Dedifferentiated amniotic fluid mesenchymal stem cell (primary cell): ENCODE measurements at regions not wholly inside any gene's neighbourhood (a gene's known extent, or its start where the extent isn't known, plus 50 kb on each side); places are given as distances from the start of the nearest gene placed in this dataset.
A peak's percentile ranks its signal among the peaks of the same experiment; 100 is the strongest.

Experiments
- DNase-seq: peaks from one replicate; pipeline ENCODE4 v3.0.0-alpha.2; 2016; ENCODE audit errors: extremely low spot score

DNA sequence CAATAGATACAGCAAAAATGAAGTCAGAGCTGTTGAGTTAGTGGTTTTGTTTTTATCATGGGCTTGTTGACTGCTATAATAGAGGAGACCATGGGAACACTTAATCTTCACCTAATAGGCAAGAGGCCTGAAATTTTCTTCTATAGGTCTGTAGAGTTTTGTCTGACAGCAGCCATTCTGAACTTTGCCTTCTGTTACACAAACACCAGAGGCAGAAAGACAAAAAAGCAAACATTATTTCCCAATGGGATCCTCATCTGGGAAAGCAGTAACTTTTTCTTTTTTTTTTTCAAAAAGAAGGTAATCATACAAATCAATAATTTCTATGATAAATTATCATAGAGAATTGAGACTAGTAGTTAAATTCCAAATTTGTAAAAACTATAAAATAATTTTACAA, 494.1 kb downstream of the TOX3 start:
- no peak for DNase-seq

DNA sequence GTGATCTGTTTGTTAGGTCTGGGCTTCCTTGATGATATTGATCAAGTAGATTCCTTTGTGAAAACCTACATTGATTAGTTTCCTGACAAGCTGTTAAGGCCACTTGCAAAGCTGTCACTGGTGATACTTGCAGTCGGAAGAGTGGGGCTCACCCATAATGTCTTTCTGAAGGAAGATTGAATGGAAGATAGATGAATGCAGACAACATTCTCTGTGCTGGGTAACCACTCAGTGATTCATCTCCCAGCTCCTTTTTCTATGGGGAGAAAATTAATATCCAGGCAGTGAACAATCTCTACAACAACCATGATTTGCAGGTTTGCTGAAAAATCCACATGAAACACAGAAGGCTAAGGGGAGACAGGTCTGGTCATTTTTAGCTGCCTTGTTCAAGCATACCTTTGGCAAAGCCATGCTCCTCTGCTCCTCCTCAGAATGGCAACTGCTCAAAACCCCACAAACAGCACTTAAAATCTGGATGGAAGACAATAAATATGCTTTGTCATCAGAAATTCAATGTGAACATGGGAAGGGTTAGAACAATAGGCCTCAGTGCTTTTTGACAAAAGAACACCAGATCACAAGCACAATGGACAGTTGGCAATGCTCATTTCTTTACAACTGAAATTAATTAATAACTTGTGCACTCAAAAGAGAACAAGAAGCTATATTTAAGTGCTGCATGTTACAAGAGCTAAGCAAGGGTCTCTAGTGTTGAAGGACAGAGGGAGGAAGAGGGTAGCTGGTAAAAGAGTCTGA, 495.4 kb downstream of the TOX3 start:
- no peak for DNase-seq

GRCh38 chr16:52050418-52050817, 496.5 kb downstream of the TOX3 start:
- DNase-seq = no peak

DNA sequence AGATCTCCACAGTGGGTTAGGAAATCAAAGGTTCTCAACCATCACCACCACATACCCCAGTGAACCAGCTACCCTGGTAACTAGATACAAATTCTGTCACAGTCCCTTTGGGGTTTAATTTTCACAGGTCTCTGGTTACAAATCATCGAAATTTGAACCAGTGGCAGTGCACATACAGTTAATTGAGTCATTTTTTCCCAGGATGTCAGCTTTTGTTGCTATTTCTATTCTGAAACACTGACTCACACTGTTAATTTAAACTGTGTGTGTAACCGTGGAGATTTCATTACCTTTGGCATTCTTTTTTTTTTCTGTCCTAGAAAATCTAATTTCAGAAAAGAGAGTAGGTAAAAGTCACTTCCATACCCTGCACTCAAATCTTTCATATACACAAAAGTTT, 511.5 kb downstream of the TOX3 start:
- no peak for DNase-seq

- no peak for DNase-seq
These were observed 512.1 kb downstream of the TOX3 start for GRCh38 chr16:52034830-52035229.

- no peak for DNase-seq
These were observed 513.0 kb downstream of the TOX3 start for GRCh38 chr16:52033992-52034391.

DNA sequence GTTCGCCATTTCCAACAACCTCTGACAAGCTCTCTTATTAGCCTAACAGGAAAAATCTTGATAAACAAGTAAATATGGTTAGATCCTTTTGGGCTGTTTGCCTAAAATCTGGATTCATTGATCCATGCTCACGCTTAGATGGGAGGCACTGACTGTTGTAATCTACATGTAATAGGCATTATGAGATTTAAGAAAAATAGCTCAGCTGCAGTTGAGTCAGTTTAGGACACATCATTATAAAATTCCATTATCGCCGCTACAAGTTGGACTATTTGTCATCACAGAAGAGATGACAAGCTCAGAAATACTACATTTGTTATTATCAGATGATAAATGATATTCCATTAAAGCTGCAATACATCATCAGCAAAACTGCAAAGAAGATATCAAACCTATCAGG, 524.0 kb downstream of the TOX3 start:
- DNase-seq = no peak

- DNase-seq = no peak
These were observed 524.8 kb downstream of the TOX3 start for GRCh38 chr16:52022177-52022576.

DNA sequence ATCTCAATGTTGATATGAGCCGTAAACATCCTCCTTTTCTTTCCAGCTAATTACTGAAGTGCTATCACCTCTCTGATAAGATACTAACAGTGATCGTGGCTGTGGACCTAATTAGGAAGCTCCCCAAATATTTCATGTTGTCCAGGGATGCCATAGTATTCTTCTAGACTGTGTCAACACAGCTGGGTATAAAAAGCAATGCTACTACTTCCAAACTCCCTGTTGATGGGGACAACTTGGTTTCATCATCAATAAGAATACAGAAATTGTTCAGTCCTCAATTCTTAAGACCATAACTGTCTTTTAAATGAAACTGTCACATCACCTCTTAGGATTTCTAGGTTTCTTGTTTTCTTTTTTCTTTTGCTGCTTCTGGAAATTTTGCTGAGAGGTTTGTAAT, 530.6 kb downstream of the TOX3 start:
- DNase-seq = no peak

- no peak for DNase-seq
These were observed 541.4 kb downstream of the TOX3 start for GRCh38 chr16:52005551-52005950.

- no peak for DNase-seq
These were observed 542.6 kb downstream of the TOX3 start for GRCh38 chr16:52004343-52004742.

- DNase-seq = no peak
These were observed 544.9 kb downstream of the TOX3 start for GRCh38 chr16:52002026-52002425.

DNA sequence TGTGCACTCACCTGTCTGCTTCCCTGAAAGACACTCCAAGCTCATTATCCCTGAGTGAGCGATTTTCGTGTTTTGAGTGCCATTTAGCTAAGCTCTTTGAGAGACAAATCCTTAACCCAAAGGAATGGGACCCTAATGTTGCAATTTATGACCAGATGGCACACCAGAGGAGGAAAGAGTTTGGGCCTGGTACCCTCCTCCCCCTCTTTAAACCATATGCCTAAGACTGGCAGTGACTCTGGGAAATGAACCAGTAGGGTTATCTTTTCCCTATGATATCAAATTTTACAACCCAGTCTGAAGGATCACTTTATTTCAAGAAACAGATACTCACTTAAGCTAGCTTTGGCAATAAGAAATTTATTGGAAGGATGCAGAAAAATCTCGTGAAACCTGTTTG, 550.4 kb downstream of the TOX3 start:
- DNase-seq = no peak

DNA sequence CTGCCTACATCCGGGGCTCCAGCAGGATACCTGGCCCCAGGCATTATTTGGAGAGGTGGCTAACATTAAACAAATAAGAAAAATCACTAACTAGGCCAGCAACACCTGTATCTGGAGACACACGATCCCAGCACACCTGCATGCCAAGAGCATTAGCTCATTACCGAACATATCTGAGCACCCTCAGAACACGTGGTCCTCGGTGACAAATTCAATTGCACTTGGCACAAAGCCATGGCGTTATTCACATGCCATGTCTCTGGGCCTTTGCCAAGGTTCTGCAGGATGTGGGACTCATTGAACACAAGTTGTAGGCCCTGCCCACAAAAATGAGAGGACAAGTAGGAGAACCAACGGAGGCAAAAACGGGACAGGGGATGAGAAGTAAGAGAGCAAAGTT, 552.3 kb downstream of the TOX3 start:
- DNase-seq = no peak

- DNase-seq = no peak
These were observed 557.2 kb downstream of the TOX3 start for GRCh38 chr16:51989637-51990230.

- no peak for DNase-seq
These were observed 558.0 kb downstream of the TOX3 start for GRCh38 chr16:51988977-51989376.

DNA sequence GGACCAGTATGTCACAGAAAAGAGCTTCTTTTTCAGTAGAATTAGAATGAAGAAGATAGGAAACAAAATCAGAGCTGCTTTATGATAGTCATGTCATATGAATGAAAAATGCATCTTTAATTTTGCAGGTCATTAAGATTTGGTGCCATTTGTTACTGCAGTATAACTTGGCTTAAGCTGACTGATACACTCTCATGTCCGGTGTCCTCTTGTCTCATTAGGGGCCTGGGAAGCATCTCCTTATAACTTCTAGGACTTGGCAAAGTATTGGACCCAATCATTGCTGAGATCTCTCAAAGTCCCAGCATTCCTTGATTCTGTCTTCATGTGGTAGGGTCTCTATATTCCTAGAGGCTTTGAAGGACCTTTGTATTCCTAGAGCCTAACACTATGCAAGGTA, 559.4 kb downstream of the TOX3 start:
- no peak for DNase-seq

DNA sequence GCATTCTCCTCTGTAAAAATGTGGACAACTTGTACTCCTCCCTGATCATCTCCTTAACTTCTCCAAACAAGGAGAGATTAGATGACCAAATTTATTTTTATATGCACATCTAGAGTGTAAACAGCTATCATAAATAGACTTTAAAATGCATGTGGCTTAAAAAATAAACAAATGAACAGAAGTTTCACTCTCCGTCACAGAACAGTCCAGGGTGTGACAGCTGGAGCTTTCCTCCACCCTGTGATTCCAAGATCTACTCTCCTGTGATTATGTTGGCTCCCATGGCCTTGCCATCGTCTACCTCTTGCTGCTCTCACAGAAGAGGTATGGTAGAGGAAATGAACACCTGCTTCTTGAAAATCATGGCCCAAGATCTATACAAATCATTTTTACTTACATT, 560.2 kb downstream of the TOX3 start:
- no peak for DNase-seq

- DNase-seq = no peak
These were observed 560.6 kb downstream of the TOX3 start for GRCh38 chr16:51986301-51986700.

- no peak for DNase-seq
These were observed 561.8 kb downstream of the TOX3 start for GRCh38 chr16:51985126-51985525.

DNA sequence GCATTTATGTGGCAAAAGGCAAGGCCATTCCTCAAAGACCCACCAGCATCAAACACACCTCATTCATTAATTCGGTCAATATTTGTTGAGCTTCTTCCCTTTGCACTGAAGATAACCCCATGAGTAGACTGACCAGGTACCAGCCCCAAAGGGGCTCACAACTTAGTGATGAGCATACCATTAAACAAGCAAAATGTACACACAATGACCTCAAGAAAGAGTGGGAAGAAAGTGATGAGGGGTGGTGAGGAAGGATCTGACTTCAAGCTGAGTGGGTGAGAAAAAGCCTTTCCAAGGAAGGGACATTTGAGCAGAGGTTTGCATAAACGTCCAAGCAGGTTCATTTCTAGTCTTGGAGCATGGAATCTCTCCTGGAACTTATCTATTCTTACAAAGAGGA, 562.5 kb downstream of the TOX3 start:
- DNase-seq = no peak

DNA sequence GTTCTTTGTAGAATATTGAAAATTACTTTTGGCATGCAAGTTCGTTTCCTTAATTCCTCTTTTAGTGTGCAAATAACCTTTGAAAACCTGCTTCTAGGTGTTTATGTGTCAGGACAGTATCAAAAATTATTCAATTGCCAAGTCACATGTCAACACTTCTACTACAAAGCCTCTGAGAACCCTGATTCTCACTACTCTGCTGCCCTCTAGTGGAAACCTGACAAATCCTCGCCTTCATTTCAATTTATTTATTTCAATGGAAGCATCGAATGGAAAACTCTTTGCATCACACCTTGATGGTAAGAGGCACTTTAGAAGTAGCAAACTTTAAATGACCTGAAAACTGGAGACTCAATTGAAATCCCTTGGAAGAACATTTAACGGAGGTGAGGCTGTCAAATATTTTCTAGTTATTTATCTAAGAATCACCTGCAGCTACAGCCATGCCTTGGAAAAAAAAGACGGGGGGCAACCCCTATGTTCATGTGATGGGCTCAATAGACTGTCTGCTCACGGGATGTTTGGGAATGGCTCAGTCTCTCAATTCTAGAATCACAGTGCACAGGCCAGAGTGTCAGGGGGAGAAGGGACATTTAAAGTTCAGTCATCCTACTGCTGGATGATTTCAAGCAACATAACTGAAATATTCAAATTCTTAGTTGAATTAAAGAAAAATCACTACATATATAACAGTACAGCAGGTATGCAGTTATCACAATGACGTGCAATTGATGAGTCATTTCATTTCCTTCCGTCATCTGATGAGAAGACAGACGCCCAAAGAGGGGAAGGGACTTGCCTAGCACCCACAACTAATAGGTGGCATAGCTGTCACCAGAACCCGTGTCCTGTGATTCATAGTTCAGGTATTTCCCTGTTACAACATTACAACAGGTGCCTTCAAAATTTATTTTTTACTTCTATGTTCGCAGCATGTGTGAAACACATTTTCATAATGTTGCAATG, 563.9 kb downstream of the TOX3 start:
- DNase-seq = peak; percentile 87

GRCh38 chr16:51981725-51982124, 565.2 kb downstream of the TOX3 start:
- DNase-seq = no peak
